H1 (cell line): ENCODE measurements at regions not wholly inside any gene's neighbourhood (a gene's known extent, or its start where the extent isn't known, plus 50 kb on each side); places are given as distances from the start of the nearest gene placed in this dataset.

ENCODE experiments used
- ATF3 ChIP-seq: IDR thresholded peaks from 2 replicates; pipeline ENCODE4 v1.6.1; 2011; ENCODE audit warnings: low read depth, mild to moderate bottlenecking, low read length; ENCODE audit not compliant: insufficient read depth
- EP300 ChIP-seq, 2 experiments: IDR thresholded peaks; 1 replicate in 1 of 2; 2 replicates in 1 of 2; pipeline ENCODE4 v1.6.1; 2011 to 2012; ENCODE audit warnings: low read depth in 2 of 2, low read length in 2 of 2, mild to moderate bottlenecking in 2 of 2, borderline replicate concordance in 1 of 2, inconsistent platforms in 1 of 2, moderate library complexity in 1 of 2
- POLR2A ChIP-seq, 2 experiments: IDR thresholded peaks; 1 replicate in 1 of 2; 2 replicates in 1 of 2; pipeline ENCODE4 v1.6.1; 2011; ENCODE audit warnings: low read depth in 2 of 2, low read length in 2 of 2, mild to moderate bottlenecking in 2 of 2; ENCODE audit errors: control extremely low read depth in 1 of 2
- POLR2AphosphoS5 ChIP-seq: IDR thresholded peaks from 2 replicates; pipeline ENCODE4 v1.6.1; 2011; ENCODE audit warnings: low read depth, low read length
- SP4 ChIP-seq: IDR thresholded peaks from 2 replicates; pipeline ENCODE4 v1.6.1; 2012; ENCODE audit warnings: low read length, inconsistent platforms
- ZNF274 ChIP-seq: IDR thresholded peaks from 2 replicates; pipeline ENCODE4 v1.7.0; 2012; ENCODE audit warnings: low read length, borderline replicate concordance; ENCODE audit errors: extremely low read depth
- TF ChIP-seq, protein P1 (sequence below), 3 experiments: IDR thresholded peaks; 1 replicate in 2 of 3; 2 replicates in 1 of 3; pipeline versions ENCODE4 v1.5.1 to v1.6.1; 2011; ENCODE audit warnings: low read length in 3 of 3, mild to moderate bottlenecking in 3 of 3, inconsistent platforms in 2 of 3, low read depth in 1 of 3, moderate library complexity in 1 of 3; ENCODE audit not compliant: insufficient read depth in 1 of 3; ENCODE audit errors: control extremely low read depth in 1 of 3

DNA sequence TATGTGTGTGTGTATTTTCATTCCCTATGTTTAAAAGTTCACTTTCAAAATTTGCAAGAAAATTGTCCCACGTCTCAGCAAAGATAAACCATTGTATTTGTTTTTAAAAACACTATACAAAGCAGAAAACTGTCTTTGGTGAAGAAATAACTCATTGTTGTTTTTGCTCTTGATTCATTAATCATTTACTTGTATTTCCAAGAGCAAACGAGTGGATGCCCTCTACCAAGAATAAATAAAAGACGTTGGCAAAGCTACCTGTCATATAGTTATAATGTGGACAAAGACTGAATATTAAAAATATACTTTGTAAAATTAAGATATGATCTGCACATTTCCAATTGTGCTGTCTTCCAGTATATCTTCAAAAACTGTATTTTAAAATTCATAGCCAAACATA, 210.9 kb upstream of the NDST3 start:
- TF ChIP-seq ATF3 (no peak), POLR2A (IDR thresholded peaks at IDR 0.05; ENCODE audit: control extremely low read depth in 1 of 2, low read depth in 2 of 2, low read length in 2 of 2) (no peak), SP4 (no peak), EP300 (IDR thresholded peaks at IDR 0.05; ENCODE audit: borderline replicate concordance in 1 of 2, low read depth in 2 of 2, low read length in 2 of 2) (no peak), POLR2AphosphoS5 (no peak), ZNF274 (no peak)
- TF ChIP-seq, protein P1, sequence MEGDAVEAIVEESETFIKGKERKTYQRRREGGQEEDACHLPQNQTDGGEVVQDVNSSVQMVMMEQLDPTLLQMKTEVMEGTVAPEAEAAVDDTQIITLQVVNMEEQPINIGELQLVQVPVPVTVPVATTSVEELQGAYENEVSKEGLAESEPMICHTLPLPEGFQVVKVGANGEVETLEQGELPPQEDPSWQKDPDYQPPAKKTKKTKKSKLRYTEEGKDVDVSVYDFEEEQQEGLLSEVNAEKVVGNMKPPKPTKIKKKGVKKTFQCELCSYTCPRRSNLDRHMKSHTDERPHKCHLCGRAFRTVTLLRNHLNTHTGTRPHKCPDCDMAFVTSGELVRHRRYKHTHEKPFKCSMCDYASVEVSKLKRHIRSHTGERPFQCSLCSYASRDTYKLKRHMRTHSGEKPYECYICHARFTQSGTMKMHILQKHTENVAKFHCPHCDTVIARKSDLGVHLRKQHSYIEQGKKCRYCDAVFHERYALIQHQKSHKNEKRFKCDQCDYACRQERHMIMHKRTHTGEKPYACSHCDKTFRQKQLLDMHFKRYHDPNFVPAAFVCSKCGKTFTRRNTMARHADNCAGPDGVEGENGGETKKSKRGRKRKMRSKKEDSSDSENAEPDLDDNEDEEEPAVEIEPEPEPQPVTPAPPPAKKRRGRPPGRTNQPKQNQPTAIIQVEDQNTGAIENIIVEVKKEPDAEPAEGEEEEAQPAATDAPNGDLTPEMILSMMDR (IDR thresholded peaks at IDR 0.05; ENCODE audit: control extremely low read depth in 1 of 3, insufficient read depth in 1 of 3, low read depth in 1 of 3, low read length in 3 of 3) = no peak
